Body of pancreas (tissue), 4 donors: ENCODE measurements at regions not wholly inside any gene's neighbourhood (a gene's known extent, or its start where the extent isn't known, plus 50 kb on each side); places are given as distances from the start of the nearest gene placed in this dataset.

Experiments
- ATAC-seq: fragments of 150-250 bp; one replicate; pipeline ENCODE4 v1.9.1; 2016
- DNase-seq, 4 donors: peaks; one replicate each; pipeline ENCODE4 v3.0.0-alpha.2; 2019
- H3K27ac ChIP-seq, 4 donors: fragments of 200-600 bp; sonication (generic); 1 replicate in 3 of 4; 2 replicates in 1 of 4; pipeline versions ENCODE4 v1.5.1 to v1.6.1; 2016 to 2019; ENCODE audit warnings: mild to moderate bottlenecking in 1 of 4, mixed read lengths in 1 of 4, moderate library complexity in 1 of 4
- H3K27me3 ChIP-seq, 2 donors: fragments of 200-600 bp; sonication (generic); one replicate each; pipeline ENCODE4 v1.6.0; 2016; ENCODE audit warnings: mild to moderate bottlenecking in 1 of 2
- H3K36me3 ChIP-seq, 2 donors: fragments of 200-600 bp; sonication (generic); replicated peaks in 1 of 2; 2 replicates each; pipeline ENCODE4 v1.5.1; 2016; ENCODE audit warnings: low read depth in 2 of 2; ENCODE audit not compliant: insufficient read depth in 1 of 2
- H3K4me1 ChIP-seq: fragments of 200-600 bp; sonication (generic); one replicate; pipeline ENCODE4 v1.6.0; 2016
- H3K4me3 ChIP-seq, 2 donors: fragments of 200-600 bp; sonication (generic); 1 replicate in 1 of 2; 2 replicates in 1 of 2; pipeline ENCODE4 v1.5.1; 2016 to 2019
- H3K9me3 ChIP-seq, 3 donors: fragments of 200-600 bp; sonication (generic); 1 replicate in 2 of 3; 2 replicates in 1 of 3; pipeline ENCODE4 v1.5.1; 2016
- POLR2A ChIP-seq, 3 donors: fragments of 450-650 bp; IDR thresholded peaks; one replicate each; pipeline ENCODE4 v1.6.1; 2016; ENCODE audit warnings: antibody characterized with exemption in 3 of 3, mild to moderate bottlenecking in 2 of 3
- WGBS, 2 donors: methylation state at CpG; one replicate each; pipeline ENCODE4 v1.1.5; 2017; 5-methylcytosine and 5-hydroxymethylcytosine counted together
- intact Hi-C: fragments of 100-400 bp; cut with DNase I; formaldehyde crosslinking; loops from one replicate; pipeline ENCODE4 v1.15.1; 2023
- TF ChIP-seq, protein P1 (sequence below), 7 experiments: fragments of 450-650 bp in 4 of 7; fragments of 200-600 bp in 3 of 7; sonication (generic) in 3 of 7; IDR thresholded peaks; one replicate each; pipeline ENCODE4 v1.5.1; 2016 to 2019; ENCODE audit warnings: antibody characterized with exemption in 7 of 7

DNA sequence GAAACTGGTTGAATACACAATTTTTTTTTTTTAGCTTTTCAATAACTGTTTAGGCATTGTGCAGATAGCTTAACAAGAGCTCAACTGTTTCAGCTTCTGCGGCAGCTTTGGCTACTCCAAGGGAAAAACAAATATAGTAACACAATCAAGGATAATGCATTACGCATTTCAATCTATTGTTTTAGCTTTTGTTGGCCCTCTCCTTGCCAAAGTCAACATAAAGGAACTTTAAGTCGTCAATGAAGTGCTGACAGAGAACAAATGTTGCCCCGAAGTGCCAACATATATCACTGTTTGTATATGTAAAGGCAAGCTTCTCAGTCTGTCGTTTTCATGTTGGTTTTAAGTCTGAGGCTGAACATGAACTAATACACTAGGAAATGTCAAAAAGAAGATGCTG lies 1087.4 kb upstream of the FLRT2 start:
- no peak overlapping the region for H3K27ac ChIP-seq
- intact Hi-C loops: no loop called here
- TF ChIP-seq, protein P1, sequence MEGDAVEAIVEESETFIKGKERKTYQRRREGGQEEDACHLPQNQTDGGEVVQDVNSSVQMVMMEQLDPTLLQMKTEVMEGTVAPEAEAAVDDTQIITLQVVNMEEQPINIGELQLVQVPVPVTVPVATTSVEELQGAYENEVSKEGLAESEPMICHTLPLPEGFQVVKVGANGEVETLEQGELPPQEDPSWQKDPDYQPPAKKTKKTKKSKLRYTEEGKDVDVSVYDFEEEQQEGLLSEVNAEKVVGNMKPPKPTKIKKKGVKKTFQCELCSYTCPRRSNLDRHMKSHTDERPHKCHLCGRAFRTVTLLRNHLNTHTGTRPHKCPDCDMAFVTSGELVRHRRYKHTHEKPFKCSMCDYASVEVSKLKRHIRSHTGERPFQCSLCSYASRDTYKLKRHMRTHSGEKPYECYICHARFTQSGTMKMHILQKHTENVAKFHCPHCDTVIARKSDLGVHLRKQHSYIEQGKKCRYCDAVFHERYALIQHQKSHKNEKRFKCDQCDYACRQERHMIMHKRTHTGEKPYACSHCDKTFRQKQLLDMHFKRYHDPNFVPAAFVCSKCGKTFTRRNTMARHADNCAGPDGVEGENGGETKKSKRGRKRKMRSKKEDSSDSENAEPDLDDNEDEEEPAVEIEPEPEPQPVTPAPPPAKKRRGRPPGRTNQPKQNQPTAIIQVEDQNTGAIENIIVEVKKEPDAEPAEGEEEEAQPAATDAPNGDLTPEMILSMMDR (IDR thresholded peaks at IDR 0.05): no peak
- no peak for TF ChIP-seq POLR2A (IDR thresholded peaks at IDR 0.05)
- peaks cover 13% of the 10 kb centered on the region for H3K4me1 ChIP-seq
- no peaks in the 10 kb centered on the region for H3K9me3 ChIP-seq
- peak; percentile 48 for ATAC-seq
- H3K4me3 ChIP-seq: no peak overlapping the region
- DNase-seq: peak in 1 of 4 donors; percentile 10
- WGBS, 2 donors: 9 to 11% methylated on average over 5 of the region's 5 CpGs
- no peaks in the 10 kb centered on the region for H3K27me3 ChIP-seq
- H3K36me3 ChIP-seq: no peaks in the 10 kb centered on the region

DNA sequence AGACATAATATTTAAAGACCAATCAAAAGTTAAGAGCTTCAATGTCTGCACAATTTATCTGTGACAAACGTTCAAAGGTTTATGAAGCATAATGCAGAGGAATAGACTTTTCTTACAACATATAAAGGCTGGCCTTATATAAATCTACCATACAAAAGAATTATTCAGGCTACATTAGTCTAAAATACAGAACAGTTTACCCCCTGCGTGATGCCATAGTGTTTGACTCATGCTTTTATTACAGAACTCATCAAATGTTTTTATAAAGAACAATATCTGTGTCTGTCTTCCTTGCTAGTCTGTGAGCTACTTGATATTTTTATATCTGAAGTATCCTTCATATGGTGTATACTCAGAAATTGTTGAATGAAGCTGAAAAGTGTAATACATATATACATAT lies 1084.5 kb upstream of the FLRT2 start:
- H3K36me3 ChIP-seq: no peaks in the 10 kb centered on the region
- H3K9me3 ChIP-seq: no peaks in the 10 kb centered on the region
- H3K4me1 ChIP-seq: peaks cover 13% of the 10 kb centered on the region
- H3K4me3 ChIP-seq: no peak overlapping the region
- 87 to 90% methylated on average over 2 of the region's 2 CpGs for WGBS, 2 donors
- H3K27ac ChIP-seq: no peak overlapping the region
- no peak for ATAC-seq
- TF ChIP-seq, protein P1 (IDR thresholded peaks at IDR 0.05): no peak
- no peak for TF ChIP-seq POLR2A (IDR thresholded peaks at IDR 0.05)
- no peak for DNase-seq
- intact Hi-C loops: no loop called here
- H3K27me3 ChIP-seq: no peaks in the 10 kb centered on the region

DNA sequence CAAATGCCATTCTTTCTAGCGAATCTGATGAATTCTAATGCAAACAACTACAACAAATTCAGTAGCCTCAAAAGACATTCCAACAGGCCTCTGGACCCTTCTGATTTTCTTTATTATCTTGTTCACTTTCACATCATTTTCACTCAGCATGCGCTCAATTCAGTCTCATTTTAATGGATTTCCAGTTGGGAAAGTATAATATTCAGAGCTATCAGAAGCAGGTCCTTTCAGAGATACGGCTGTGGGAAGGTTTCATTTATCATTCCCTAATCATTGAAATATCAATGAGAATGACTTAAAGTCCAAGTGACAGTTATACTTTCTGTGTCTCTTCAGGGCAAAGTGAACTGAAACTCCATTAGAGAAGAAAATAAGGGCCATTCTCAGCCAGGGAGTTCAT lies 1083.7 kb upstream of the FLRT2 start:
- 93 to 98% methylated on average over 3 of the region's 3 CpGs for whole genome bisulfite sequencing, 2 donors
- TF ChIP-seq POLR2A (IDR thresholded peaks at IDR 0.05): no peak
- TF ChIP-seq, protein P1 (IDR thresholded peaks at IDR 0.05): no peak
- no peak overlapping the region for H3K27ac ChIP-seq
- intact Hi-C loops: no loop called here
- H3K4me1 ChIP-seq: peaks cover 13% of the 10 kb centered on the region
- H3K27me3 ChIP-seq: no peaks in the 10 kb centered on the region
- DNase-seq: no peak
- H3K4me3 ChIP-seq: no peak overlapping the region
- ATAC-seq: no peak
- H3K36me3 ChIP-seq: no peaks in the 10 kb centered on the region
- H3K9me3 ChIP-seq: no peaks in the 10 kb centered on the region

DNA sequence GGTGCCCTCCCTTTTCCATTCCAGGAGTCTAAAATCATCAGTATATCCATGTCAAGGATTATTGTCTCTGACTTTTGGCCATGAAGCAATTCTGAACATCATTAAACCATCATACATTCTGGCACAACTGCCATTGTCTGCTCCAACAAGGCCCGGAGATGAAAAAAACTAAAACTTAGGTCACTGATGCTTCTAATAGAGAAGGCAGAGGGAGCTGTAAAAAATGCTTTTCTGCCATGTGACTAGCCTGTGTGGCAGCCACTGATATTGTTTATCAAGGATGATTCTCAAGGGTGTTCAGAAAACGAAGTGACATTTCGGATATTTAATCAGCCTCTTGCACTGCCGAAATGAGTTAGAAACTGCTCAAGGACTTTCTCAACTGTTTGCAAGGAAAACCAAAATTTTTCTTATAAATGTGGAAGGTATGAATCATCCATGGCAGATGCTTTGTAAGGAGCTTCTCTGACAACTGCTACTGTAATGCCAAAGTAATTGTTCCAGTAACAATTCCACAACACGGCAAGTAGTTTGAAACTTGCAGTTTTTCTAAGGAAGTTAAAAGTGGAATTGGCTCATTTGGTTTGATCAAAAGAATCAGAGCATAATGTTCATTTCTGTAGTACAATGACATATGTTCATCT lies 1076.5 kb upstream of the FLRT2 start:
- WGBS, 2 donors: 86 to 87% methylated on average over 5 of the region's 5 CpGs
- Histone ChIP-seq H3K9me3 (no peaks in the 10 kb centered on the region), H3K4me1 (no peaks in the 10 kb centered on the region), H3K36me3 (no peaks in the 10 kb centered on the region), H3K27me3 (no peaks in the 10 kb centered on the region), H3K4me3 (no peak overlapping the region), H3K27ac (no peak overlapping the region)
- intact Hi-C loops: no loop called here
- DNase-seq: no peak
- no peak for TF ChIP-seq POLR2A (IDR thresholded peaks at IDR 0.05)
- TF ChIP-seq, protein P1 (IDR thresholded peaks at IDR 0.05): no peak
- no peak for ATAC-seq

DNA sequence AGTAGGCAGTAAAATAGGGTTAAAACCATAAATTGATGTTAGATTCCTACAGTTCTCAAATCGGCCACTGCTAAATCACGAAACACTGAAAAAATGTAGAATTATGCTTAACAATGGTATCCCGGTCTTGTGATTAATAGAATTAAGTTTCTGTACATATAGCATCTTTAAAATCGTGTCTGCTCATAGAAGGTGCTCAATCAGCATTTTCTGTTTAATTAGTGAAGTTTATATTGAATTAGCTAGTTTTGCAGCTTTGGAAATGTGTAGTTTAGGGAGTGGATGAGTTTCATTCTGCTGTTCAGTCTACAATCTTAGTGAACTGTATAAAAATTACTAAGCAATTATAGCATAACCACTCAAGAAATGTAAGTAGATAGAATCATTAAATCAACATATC lies 1075.8 kb upstream of the FLRT2 start:
- 76 to 85% methylated on average over 4 of the region's 4 CpGs for WGBS, 2 donors
- Histone ChIP-seq H3K9me3 (no peaks in the 10 kb centered on the region), H3K27ac (no peak overlapping the region), H3K36me3 (no peaks in the 10 kb centered on the region), H3K4me1 (no peaks in the 10 kb centered on the region), H3K4me3 (no peak overlapping the region), H3K27me3 (no peaks in the 10 kb centered on the region)
- ATAC-seq: no peak
- no peak for DNase-seq
- no peak for TF ChIP-seq POLR2A (IDR thresholded peaks at IDR 0.05)
- TF ChIP-seq, protein P1 (IDR thresholded peaks at IDR 0.05): no peak
- intact Hi-C loops: no loop called here
